ENCODE measurements at regions not wholly inside any gene's neighbourhood (a gene's known extent, or its start where the extent isn't known, plus 50 kb on each side); places are given as distances from the start of the nearest gene placed in this dataset.

DNA sequence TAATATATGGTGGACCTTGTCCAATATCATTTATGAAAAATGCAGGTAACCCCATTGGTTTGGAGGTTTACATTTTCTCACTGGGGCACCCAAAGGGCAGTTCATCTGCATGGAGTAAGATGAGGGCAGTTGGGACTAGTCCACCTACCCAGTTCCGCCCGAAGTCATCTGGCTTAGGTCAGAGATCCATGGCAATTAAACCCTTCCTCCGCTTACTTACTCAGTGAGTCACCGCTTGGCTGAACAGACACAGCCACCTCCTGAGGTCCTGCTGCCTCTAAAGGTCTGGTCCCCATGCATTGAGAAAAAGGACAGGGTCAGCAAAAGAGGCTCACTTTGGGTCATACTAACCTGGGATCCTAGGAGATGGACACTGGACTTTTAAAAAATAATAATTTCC is 102.9 kb upstream of the PRL start:
- TF ChIP-seq, protein P1, sequence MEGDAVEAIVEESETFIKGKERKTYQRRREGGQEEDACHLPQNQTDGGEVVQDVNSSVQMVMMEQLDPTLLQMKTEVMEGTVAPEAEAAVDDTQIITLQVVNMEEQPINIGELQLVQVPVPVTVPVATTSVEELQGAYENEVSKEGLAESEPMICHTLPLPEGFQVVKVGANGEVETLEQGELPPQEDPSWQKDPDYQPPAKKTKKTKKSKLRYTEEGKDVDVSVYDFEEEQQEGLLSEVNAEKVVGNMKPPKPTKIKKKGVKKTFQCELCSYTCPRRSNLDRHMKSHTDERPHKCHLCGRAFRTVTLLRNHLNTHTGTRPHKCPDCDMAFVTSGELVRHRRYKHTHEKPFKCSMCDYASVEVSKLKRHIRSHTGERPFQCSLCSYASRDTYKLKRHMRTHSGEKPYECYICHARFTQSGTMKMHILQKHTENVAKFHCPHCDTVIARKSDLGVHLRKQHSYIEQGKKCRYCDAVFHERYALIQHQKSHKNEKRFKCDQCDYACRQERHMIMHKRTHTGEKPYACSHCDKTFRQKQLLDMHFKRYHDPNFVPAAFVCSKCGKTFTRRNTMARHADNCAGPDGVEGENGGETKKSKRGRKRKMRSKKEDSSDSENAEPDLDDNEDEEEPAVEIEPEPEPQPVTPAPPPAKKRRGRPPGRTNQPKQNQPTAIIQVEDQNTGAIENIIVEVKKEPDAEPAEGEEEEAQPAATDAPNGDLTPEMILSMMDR (IDR thresholded peaks at IDR 0.05) = no peak
- TF ChIP-seq POLR2A (IDR thresholded peaks at IDR 0.05) = no peak
